ENCODE measurements at regions not wholly inside any gene's neighbourhood (a gene's known extent, or its start where the extent isn't known, plus 50 kb on each side); places are given as distances from the start of the nearest gene placed in this dataset.
"Not testable (repeated sequence)": the region's sequence is repeated elsewhere in the genome, so short reads cannot be mapped to it uniquely, and the experiment has no call there.

DNA sequence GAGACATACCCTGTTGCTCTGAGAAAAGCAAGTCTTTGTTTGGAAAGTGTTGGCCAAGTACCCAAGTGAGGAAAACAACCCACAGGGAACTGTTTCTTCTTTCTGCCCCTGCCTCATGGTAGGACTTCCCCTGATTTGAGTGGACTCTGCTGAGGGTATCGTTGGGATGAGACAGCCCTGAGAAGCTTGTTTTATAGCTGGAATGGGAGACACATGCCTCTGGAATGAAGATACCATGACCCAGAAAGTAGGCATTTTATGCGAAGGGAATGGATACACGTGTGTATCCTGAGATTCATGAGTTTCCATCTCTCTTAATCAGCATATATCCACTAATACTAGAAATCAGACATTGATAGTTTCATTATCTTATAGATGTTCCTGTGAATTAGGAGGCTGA lies 382.3 kb downstream of the ATP23 start:
- Mint-ChIP-seq H3K36me3 (ENCODE audit: unreplicated experiment) (peaks cover 3% of the 10 kb centered on the region), H3K27me3 (ENCODE audit: unreplicated experiment) (no peaks in the 10 kb centered on the region), H3K27ac (ENCODE audit: unreplicated experiment) (no peak overlapping the region), H3K4me1 (ENCODE audit: unreplicated experiment) (no peaks in the 10 kb centered on the region), H3K4me3 (ENCODE audit: unreplicated experiment) (no peak overlapping the region), H3K9me3 (ENCODE audit: unreplicated experiment) (peaks cover 4% of the 10 kb centered on the region)
- no peak for DNase-seq (ENCODE audit: extremely low spot score, unreplicated experiment)
- no peak for TF ChIP-seq CTCF (IDR thresholded peaks at IDR 0.05)

DNA sequence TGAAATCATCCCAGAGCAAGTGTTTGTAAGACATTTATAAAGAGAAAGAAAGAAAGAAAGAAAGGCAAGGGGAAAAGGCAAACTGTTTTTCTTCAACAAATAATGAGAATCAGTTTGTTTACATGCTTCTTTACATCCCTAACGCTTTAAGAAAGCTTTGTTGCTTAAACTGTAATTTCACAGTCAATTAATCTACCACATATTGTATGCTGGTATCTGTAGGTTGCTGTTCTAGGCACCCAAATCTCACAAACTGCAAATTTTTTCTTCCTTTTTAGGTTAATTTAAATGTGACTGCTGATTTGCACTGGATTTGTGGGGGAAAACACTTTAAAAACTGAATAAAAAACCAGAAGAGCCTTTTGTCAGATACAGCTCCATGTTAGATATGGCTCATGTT lies 384.2 kb downstream of the ATP23 start:
- H3K9me3 Mint-ChIP-seq (ENCODE audit: unreplicated experiment), result no peaks in the 10 kb centered on the region
- H3K4me1 Mint-ChIP-seq (ENCODE audit: unreplicated experiment), result no peaks in the 10 kb centered on the region
- H3K36me3 Mint-ChIP-seq (ENCODE audit: unreplicated experiment), result no peaks in the 10 kb centered on the region
- H3K27ac Mint-ChIP-seq (ENCODE audit: unreplicated experiment), result no peak overlapping the region
- H3K27me3 Mint-ChIP-seq (ENCODE audit: unreplicated experiment), result no peaks in the 10 kb centered on the region
- no peak for DNase-seq (ENCODE audit: extremely low spot score, unreplicated experiment)
- TF ChIP-seq CTCF (IDR thresholded peaks at IDR 0.05), result no peak
- H3K4me3 Mint-ChIP-seq (ENCODE audit: unreplicated experiment), result no peak overlapping the region

DNA sequence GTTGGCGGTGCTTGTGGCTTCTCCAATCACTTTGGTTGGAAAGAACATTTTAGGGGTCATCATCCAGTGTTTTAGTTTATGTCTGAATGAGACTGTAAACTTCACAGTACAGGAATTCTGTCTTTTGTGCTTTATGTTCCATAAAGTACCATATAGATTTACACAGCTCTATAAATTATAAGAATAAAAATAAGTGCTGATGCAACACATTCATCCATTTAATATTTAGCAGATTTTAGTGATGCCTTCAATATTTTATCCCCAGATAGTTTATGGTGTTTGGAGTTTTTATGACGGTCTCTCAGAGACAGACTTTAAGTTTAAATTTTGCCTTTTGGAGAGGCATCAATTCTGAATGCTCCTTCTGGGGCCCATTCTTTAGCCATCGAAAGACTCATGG lies 385.2 kb downstream of the ATP23 start:
- Mint-ChIP-seq H3K4me1 (ENCODE audit: unreplicated experiment) (no peaks in the 10 kb centered on the region), H3K27ac (ENCODE audit: unreplicated experiment) (no peak overlapping the region), H3K36me3 (ENCODE audit: unreplicated experiment) (no peaks in the 10 kb centered on the region), H3K4me3 (ENCODE audit: unreplicated experiment) (no peak overlapping the region), H3K9me3 (ENCODE audit: unreplicated experiment) (no peaks in the 10 kb centered on the region), H3K27me3 (ENCODE audit: unreplicated experiment) (no peaks in the 10 kb centered on the region)
- no peak for DNase-seq (ENCODE audit: extremely low spot score, unreplicated experiment)
- no peak for TF ChIP-seq CTCF (IDR thresholded peaks at IDR 0.05)

DNA sequence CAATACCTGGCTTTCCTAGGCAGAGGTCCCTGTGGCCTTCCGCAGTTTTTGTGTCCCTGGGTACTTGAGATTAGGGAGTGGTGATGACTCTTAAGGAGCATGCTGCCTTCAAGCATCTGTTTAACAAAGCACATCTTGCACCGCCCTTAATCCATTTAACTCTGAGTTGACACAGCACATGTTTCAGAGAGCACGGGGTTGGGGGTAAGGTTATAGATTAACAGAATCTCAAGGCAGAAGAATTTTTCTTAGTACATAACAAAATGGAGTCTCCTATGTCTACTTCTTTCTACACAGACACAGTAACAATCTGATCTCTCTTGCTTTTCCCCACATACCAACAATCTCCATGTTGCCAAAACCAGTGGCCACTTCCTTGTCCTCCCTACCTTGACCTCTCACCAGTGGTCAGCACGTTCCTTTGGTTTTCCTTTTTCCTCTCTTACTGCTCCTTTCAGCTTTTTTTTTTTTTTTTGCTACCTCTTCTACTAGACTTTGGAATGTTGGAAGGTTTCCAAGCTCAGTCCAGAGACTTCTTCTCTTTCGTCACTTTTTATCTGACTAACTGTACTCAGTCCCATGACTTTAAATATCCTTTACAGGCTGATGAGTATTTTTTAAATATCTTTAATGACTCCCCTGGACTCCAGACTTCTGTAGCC lies 395.3 kb downstream of the ATP23 start:
- not testable (repeated sequence) for H3K27me3 Mint-ChIP-seq (ENCODE audit: unreplicated experiment); H3K4me3 Mint-ChIP-seq (ENCODE audit: unreplicated experiment); H3K36me3 Mint-ChIP-seq (ENCODE audit: unreplicated experiment); DNase-seq (ENCODE audit: extremely low spot score, unreplicated experiment); H3K9me3 Mint-ChIP-seq (ENCODE audit: unreplicated experiment)
- Mint-ChIP-seq H3K4me1 (ENCODE audit: unreplicated experiment) (peaks cover 22% of the 10 kb centered on the region), H3K27ac (ENCODE audit: unreplicated experiment) (peak overlapping the region; percentile 84)

DNA sequence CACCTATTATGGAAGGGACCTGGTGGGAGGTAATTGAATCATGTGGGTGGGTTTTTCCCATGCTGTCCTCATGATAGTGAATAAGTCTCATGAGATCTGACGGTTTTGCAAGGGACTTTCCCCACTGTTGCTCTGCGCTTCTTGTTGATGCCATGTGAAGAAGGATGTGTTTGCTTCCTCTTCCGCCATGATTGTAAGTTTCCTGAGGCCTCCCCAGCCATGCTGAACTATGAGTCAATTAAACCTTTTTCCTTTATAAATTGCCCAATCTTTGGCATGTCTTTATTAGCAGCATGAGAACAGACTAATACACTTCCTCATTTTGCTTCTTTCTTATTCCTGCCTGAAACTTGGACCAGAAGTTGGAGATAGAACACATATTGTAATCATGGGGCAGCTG lies 396.2 kb downstream of the ATP23 start:
- not testable (repeated sequence) for H3K27me3 Mint-ChIP-seq (ENCODE audit: unreplicated experiment); DNase-seq (ENCODE audit: extremely low spot score, unreplicated experiment); H3K36me3 Mint-ChIP-seq (ENCODE audit: unreplicated experiment); H3K4me3 Mint-ChIP-seq (ENCODE audit: unreplicated experiment); H3K9me3 Mint-ChIP-seq (ENCODE audit: unreplicated experiment); H3K27ac Mint-ChIP-seq (ENCODE audit: unreplicated experiment)
- peaks cover 30% of the 10 kb centered on the region for H3K4me1 Mint-ChIP-seq (ENCODE audit: unreplicated experiment)

DNA sequence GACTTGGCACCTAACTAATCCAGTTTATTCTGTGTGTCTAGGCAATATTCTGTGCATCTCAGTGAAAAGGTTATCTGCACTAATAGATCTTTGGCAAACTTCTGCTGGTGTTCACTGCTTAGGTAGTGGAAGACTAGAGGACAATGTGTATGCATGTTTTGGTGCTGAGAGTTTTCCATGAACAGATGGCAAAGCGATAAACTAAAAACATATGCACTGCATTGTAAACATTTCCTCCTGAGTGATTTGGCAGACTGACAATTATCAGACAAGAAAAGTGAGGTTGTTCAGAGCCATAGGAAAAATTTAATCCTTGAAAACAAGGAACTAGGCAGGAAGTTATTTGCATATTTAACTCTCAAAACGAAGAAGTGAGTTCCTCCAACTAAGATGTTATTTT lies 400.4 kb downstream of the ATP23 start:
- Mint-ChIP-seq H3K4me1 (ENCODE audit: unreplicated experiment) (peaks cover 61% of the 10 kb centered on the region), H3K36me3 (ENCODE audit: unreplicated experiment) (no peaks in the 10 kb centered on the region), H3K27ac (ENCODE audit: unreplicated experiment) (peak overlapping the region; percentile 8), H3K4me3 (ENCODE audit: unreplicated experiment) (no peak overlapping the region), H3K9me3 (ENCODE audit: unreplicated experiment) (no peaks in the 10 kb centered on the region), H3K27me3 (ENCODE audit: unreplicated experiment) (no peaks in the 10 kb centered on the region)
- no peak for DNase-seq (ENCODE audit: extremely low spot score, unreplicated experiment)
- no peak for TF ChIP-seq CTCF (IDR thresholded peaks at IDR 0.05)

All from osteocyte (in vitro differentiated cells).